Psoas muscle (tissue), 7 donors: ENCODE measurements at regions not wholly inside any gene's neighbourhood (a gene's known extent, or its start where the extent isn't known, plus 50 kb on each side); places are given as distances from the start of the nearest gene placed in this dataset.

Experiments used
- ATAC-seq, 4 donors: fragments of 200-7000 bp; cut with Tn5 transposase; one replicate each; pipeline ENCODE4 v1.9.1; 2020; ENCODE audit warnings: moderate library complexity in 3 of 4, mild to moderate bottlenecking in 2 of 4
- DNase-seq, 2 donors: peaks; one replicate each; pipeline ENCODE4 v3.0.0-alpha.2; 2020
- H3K27ac ChIP-seq: fragments of 200-600 bp; one replicate; pipeline ENCODE4 v1.8.0; 2022
- H3K27me3 ChIP-seq, 3 donors: fragments of 200-600 bp in 1 of 3; one replicate each; pipeline versions ENCODE4 v1.6.1 to v1.8.0; 2013 to 2022; ENCODE audit warnings: low read length in 2 of 3, mild to moderate bottlenecking in 2 of 3, moderate library complexity in 1 of 3; ENCODE audit not compliant: insufficient read depth in 3 of 3
- H3K36me3 ChIP-seq, 2 donors: fragments of 200-600 bp in 1 of 2; one replicate each; pipeline versions ENCODE4 v1.6.1 to v1.8.0; 2013 to 2022; ENCODE audit warnings: low read depth in 1 of 2, mild to moderate bottlenecking in 1 of 2, moderate library complexity in 1 of 2; ENCODE audit not compliant: insufficient read depth in 1 of 2
- H3K4me1 ChIP-seq: fragments of 200-600 bp; one replicate; pipeline ENCODE4 v1.8.0; 2022
- H3K4me3 ChIP-seq: fragments of 200-600 bp; one replicate; pipeline ENCODE4 v1.8.0; 2022; ENCODE audit warnings: mild to moderate bottlenecking
- H3K9me3 ChIP-seq: fragments of 200-600 bp; one replicate; pipeline ENCODE4 v1.8.0; 2022
- CTCF ChIP-seq: fragments of 200-600 bp; IDR thresholded peaks from one replicate; pipeline ENCODE4 v1.8.0; 2022; ENCODE audit warnings: antibody characterized with exemption
- WGBS, 3 donors: extraction: QIAGEN DNeasy Blood & Tissue Kit; methylation state at CpG; one replicate each; pipeline versions ENCODE4 v1.1.6 to v1.1.7; 2013; 5-methylcytosine and 5-hydroxymethylcytosine counted together
- intact Hi-C, 2 donors: fragments of 100-400 bp; cut with DNase I; formaldehyde crosslinking; loops; one replicate each; pipeline versions ENCODE4 v1.11.0 to v1.14.2; 2022
- donor health status: healthy with polysubstance abuse.
- donor health status: DM: no; HTN: no; CAD: no; lungs with moderate emphysema.
- donor health status: Bipolar disorder and iron deficiency.
- donor health status: healthy.
- donor health status: DM: yes; HTN: yes; CAD: no.
- donor health status: DM: no; HTN: no; CAD: no.
- donor health status: DM: yes; HTN: yes; CAD: no.

- Histone ChIP-seq H3K4me3 (no peak overlapping the region), H3K36me3 (no peaks in the 10 kb centered on the region), H3K9me3 (peaks cover 9% of the 10 kb centered on the region), H3K27ac (no peak overlapping the region), H3K27me3 (peaks cover 3 to 24% (median 3%) of the 10 kb centered on the region in 3 donors), H3K4me1 (peaks cover 19% of the 10 kb centered on the region)
- 79 to 87% (median 82%) methylated on average over 2 of the region's 2 CpGs for WGBS, 3 donors
- ATAC-seq (no peak), DNase-seq (no peak)
- no peak for TF ChIP-seq CTCF
- intact Hi-C loops: no loop called here
These were observed 383.5 kb downstream of the MATN1 start for GRCh38 chr1:30339866-30340265.

- whole genome bisulfite sequencing, 3 donors: 92 to 97% (median 95%) methylated on average over 2 of the region's 2 CpGs
- TF ChIP-seq CTCF: no peak
- peaks cover 3 to 19% (median 3%) of the 10 kb centered on the region in 3 donors for H3K27me3 ChIP-seq
- H3K27ac ChIP-seq: no peak overlapping the region
- peaks cover 19% of the 10 kb centered on the region for H3K4me1 ChIP-seq
- H3K9me3 ChIP-seq: peaks cover 7% of the 10 kb centered on the region
- ATAC-seq (no peak), DNase-seq (no peak)
- H3K36me3 ChIP-seq: no peaks in the 10 kb centered on the region
- intact Hi-C loops: no loop called here
- no peak overlapping the region for H3K4me3 ChIP-seq
These were observed 384.6 kb downstream of the MATN1 start for GRCh38 chr1:30338765-30339164.

- peaks cover 0 to 7% (median 0%) of the 10 kb centered on the region in 3 donors for H3K27me3 ChIP-seq
- peak overlapping the region; percentile 82 for H3K27ac ChIP-seq
- 23 to 53% (median 23%) methylated on average over 3 of the region's 3 CpGs for WGBS, 3 donors
- H3K36me3 ChIP-seq: no peaks in the 10 kb centered on the region
- peaks cover 19% of the 10 kb centered on the region for H3K4me1 ChIP-seq
- DNase-seq (no peak), ATAC-seq (no peak)
- H3K4me3 ChIP-seq: no peak overlapping the region
- TF ChIP-seq CTCF: no peak
- no peaks in the 10 kb centered on the region for H3K9me3 ChIP-seq
- intact Hi-C loops: no loop called here
These were observed 386.1 kb downstream of the MATN1 start for GRCh38 chr1:30337324-30337620.

- H3K36me3 ChIP-seq: no peaks in the 10 kb centered on the region
- H3K9me3 ChIP-seq: no peaks in the 10 kb centered on the region
- peaks cover 19% of the 10 kb centered on the region for H3K4me1 ChIP-seq
- no peak for TF ChIP-seq CTCF
- no peak overlapping the region for H3K4me3 ChIP-seq
- DNase-seq (peak; percentile 47 to 67), ATAC-seq (peak; percentile 81 to 88 (median 85))
- intact Hi-C loops: no loop called here
- 26 to 50% (median 29%) methylated on average over 16 of the region's 16 CpGs for WGBS, 3 donors
- H3K27ac ChIP-seq: peak overlapping the region; percentile 82
- H3K27me3 ChIP-seq: peaks cover 0 to 4% (median 0%) of the 10 kb centered on the region in 3 donors
These were observed 386.6 kb downstream of the MATN1 start for GRCh38 chr1:30336550-30337323.

- Histone ChIP-seq H3K27ac (peak overlapping the region; percentile 82), H3K9me3 (no peaks in the 10 kb centered on the region), H3K4me3 (no peak overlapping the region), H3K36me3 (no peaks in the 10 kb centered on the region), H3K4me1 (peaks cover 19% of the 10 kb centered on the region), H3K27me3 (peaks cover 0 to 4% (median 0%) of the 10 kb centered on the region in 3 donors)
- no peak for TF ChIP-seq CTCF
- peak; percentile 89 to 93 (median 90) for ATAC-seq
- WGBS, 3 donors: 28 to 53% (median 29%) methylated on average over 2 of the region's 2 CpGs
- intact Hi-C loops: no loop called here
- DNase-seq: peak; percentile 37 to 65
These were observed 387.4 kb downstream of the MATN1 start for GRCh38 chr1:30335997-30336390.
